Gastroesophageal sphincter (tissue), 4 donors: ENCODE measurements at regions not wholly inside any gene's neighbourhood (a gene's known extent, or its start where the extent isn't known, plus 50 kb on each side); places are given as distances from the start of the nearest gene placed in this dataset.

Experiments used
- ATAC-seq: fragments of 150-250 bp; one replicate; pipeline ENCODE4 v1.9.1; 2016; ENCODE audit warnings: mild to moderate bottlenecking, moderate library complexity
- H3K27ac ChIP-seq, 4 donors: fragments of 200-600 bp; sonication (generic) in 3 of 4; 1 replicate in 3 of 4; 2 replicates in 1 of 4; pipeline ENCODE4 v1.5.1; 2016 to 2019
- H3K27me3 ChIP-seq: fragments of 200-600 bp; sonication (generic); one replicate; pipeline ENCODE4 v1.5.1; 2019
- H3K36me3 ChIP-seq, 2 donors: fragments of 200-600 bp; sonication (generic); one replicate each; pipeline ENCODE4 v1.5.1; 2019; ENCODE audit warnings: control low read depth in 1 of 2
- H3K4me1 ChIP-seq, 3 donors: fragments of 200-600 bp; sonication (generic); 1 replicate in 2 of 3; 2 replicates in 1 of 3; pipeline ENCODE4 v1.5.1; 2016 to 2019; ENCODE audit warnings: control low read depth in 2 of 3
- H3K4me3 ChIP-seq, 2 donors: fragments of 200-600 bp; sonication (generic); one replicate each; pipeline ENCODE4 v1.5.1; 2019; ENCODE audit warnings: mild to moderate bottlenecking in 1 of 2, moderate library complexity in 1 of 2
- H3K9me3 ChIP-seq, 3 donors: fragments of 200-600 bp; sonication (generic); one replicate each; pipeline ENCODE4 v1.5.1; 2017 to 2019; ENCODE audit warnings: control low read depth in 2 of 3
- EP300 ChIP-seq: sonication (generic); formaldehyde crosslinking; IDR thresholded peaks from one replicate; pipeline ENCODE4 v1.6.1; 2017; ENCODE audit warnings: antibody characterized with exemption, mild to moderate bottlenecking
- POLR2A ChIP-seq, 2 donors: fragments of 450-650 bp; IDR thresholded peaks; one replicate each; pipeline ENCODE4 v1.6.1; 2017; ENCODE audit warnings: antibody characterized with exemption in 2 of 2, mild to moderate bottlenecking in 2 of 2, moderate library complexity in 1 of 2
- POLR2AphosphoS5 ChIP-seq: sonication (generic); formaldehyde crosslinking; IDR thresholded peaks from one replicate; pipeline ENCODE4 v1.6.1; 2017; ENCODE audit warnings: antibody characterized with exemption
- WGBS, 2 donors: methylation state at CpG; one replicate each; pipeline ENCODE4 v1.1.5; 2018; ENCODE audit warnings: low coverage in 1 of 2; 5-methylcytosine and 5-hydroxymethylcytosine counted together
- TF ChIP-seq, protein P1 (sequence below), 4 experiments: fragments of 200-600 bp in 2 of 4; fragments of 450-650 bp in 2 of 4; sonication (generic) in 1 of 4; IDR thresholded peaks; one replicate each; pipeline ENCODE4 v1.5.1; 2017 to 2019; ENCODE audit warnings: antibody characterized with exemption in 4 of 4, mild to moderate bottlenecking in 2 of 4, moderate library complexity in 2 of 4

DNA sequence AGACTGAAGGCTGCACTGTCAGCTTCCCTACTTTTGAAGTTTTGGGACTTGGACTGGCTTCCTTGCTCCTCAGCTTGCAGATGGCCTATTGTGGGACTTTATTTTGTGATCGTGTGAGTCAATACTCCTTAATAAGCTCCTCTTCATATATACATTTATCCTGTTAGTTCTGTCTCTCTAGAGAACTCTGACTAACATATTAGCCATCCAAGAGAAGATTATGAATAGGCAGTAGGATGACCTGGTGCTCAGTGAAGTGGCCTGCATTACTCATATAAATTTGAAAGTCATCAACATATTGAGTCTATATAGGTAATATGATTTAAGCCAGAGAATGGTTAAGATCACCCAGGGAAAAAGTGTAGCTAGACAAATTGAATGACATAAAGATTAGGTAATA, 136.3 kb upstream of the UFM1 start:
- Histone ChIP-seq H3K4me1 (no peaks in the 10 kb centered on the region), H3K9me3 (peaks cover 0 to 13% (median 0%) of the 10 kb centered on the region in 3 donors), H3K4me3 (no peak overlapping the region), H3K27me3 (no peaks in the 10 kb centered on the region), H3K36me3 (no peaks in the 10 kb centered on the region), H3K27ac (no peak overlapping the region)
- 100% methylated on average over 1 of the region's 1 CpG for WGBS, 2 donors
- no peak for ATAC-seq
- TF ChIP-seq POLR2A (IDR thresholded peaks at IDR 0.05) = no peak
- TF ChIP-seq, protein P1, sequence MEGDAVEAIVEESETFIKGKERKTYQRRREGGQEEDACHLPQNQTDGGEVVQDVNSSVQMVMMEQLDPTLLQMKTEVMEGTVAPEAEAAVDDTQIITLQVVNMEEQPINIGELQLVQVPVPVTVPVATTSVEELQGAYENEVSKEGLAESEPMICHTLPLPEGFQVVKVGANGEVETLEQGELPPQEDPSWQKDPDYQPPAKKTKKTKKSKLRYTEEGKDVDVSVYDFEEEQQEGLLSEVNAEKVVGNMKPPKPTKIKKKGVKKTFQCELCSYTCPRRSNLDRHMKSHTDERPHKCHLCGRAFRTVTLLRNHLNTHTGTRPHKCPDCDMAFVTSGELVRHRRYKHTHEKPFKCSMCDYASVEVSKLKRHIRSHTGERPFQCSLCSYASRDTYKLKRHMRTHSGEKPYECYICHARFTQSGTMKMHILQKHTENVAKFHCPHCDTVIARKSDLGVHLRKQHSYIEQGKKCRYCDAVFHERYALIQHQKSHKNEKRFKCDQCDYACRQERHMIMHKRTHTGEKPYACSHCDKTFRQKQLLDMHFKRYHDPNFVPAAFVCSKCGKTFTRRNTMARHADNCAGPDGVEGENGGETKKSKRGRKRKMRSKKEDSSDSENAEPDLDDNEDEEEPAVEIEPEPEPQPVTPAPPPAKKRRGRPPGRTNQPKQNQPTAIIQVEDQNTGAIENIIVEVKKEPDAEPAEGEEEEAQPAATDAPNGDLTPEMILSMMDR (IDR thresholded peaks at IDR 0.05) = no peak
- TF ChIP-seq POLR2AphosphoS5 = no peak
- TF ChIP-seq EP300 = no peak

DNA sequence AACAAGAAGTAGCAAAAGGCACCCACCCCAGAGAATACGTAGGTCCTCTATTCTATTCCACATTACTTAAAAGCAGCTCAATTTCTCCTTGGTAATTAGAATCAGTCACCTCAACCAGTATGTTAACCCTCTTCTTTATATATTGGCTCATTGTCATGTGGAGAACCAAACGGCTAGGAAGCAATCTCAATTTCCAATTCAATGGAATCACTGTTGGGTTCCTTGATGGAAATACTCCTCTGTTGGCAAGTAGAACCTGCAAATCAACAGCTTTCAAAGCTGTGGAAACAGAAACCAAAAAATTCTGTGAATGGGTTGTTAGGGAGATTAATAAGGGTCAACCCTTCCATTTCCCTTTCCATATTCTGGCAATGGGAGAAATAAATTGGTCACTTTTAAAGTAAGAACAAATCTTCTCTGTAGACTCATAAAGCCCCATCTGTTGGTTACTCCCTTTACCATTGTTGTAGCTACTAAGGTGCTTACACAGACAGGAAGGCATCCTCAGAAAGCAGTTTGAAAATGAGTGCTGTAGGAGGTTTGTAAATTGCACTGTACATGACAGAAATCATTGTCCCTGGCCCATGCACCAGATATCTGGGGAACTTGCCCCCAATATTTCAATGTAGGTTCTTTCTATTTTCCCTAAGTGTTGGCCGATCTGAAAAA, 138.6 kb upstream of the UFM1 start:
- WGBS, 2 donors = 49 to 75% methylated on average over 2 to 3 of the region's 3 CpGs
- ATAC-seq = no peak
- TF ChIP-seq EP300 (no peak), POLR2AphosphoS5 (no peak), POLR2A (IDR thresholded peaks at IDR 0.05) (no peak)
- TF ChIP-seq, protein P1 (IDR thresholded peaks at IDR 0.05) = no peak

DNA sequence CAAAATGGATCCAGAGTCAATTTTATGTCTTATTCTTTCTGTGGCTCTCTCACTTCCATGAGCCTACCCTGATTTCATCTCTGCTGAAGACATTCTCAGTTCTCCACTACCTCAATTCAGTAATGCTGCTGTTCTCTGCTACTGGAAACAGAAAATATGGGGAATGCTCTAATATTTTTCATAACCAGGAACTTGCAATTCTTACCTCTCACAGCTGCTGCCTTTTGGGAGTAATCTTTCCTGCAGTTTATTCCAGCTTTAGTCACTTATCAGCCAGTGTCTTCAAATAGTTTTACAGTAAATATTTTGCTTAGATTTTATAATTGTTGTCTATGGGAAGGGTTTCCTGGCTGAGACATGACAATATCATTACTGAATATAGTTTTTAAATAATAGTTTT, 145.1 kb upstream of the UFM1 start:
- Histone ChIP-seq H3K9me3 (no peaks in the 10 kb centered on the region), H3K4me1 (no peaks in the 10 kb centered on the region), H3K27ac (no peak overlapping the region), H3K27me3 (no peaks in the 10 kb centered on the region), H3K4me3 (no peak overlapping the region), H3K36me3 (no peaks in the 10 kb centered on the region)
- TF ChIP-seq POLR2AphosphoS5 = no peak
- no peak for ATAC-seq

More for the DNA sequence above, 138.6 kb upstream of the UFM1 start:
- Histone ChIP-seq H3K27me3 (no peaks in the 10 kb centered on the region), H3K36me3 (no peaks in the 10 kb centered on the region), H3K9me3 (peaks cover 0 to 13% (median 0%) of the 10 kb centered on the region in 3 donors), H3K27ac (no peak overlapping the region), H3K4me3 (no peak overlapping the region), H3K4me1 (no peaks in the 10 kb centered on the region)

DNA sequence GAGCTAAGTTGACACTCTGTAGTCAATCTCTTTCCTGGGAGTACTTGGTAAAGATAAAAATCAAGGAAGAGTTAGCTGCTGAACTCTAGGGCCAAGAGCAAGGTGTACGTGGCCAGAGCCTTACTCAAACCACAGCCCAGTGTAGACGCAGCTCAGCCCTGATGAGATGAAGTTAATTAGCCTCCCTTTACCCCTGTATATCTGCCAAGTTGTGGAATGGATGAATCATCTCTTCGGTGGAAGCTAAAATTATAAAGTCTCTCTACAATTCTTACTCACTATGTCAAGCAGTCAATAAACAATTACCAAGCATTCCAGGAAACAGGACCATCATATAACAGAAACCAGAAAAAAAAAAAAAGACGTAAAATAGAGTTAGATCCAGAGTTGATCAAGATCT, 146.9 kb upstream of the UFM1 start:
- TF ChIP-seq, protein P1 (IDR thresholded peaks at IDR 0.05) = no peak
- TF ChIP-seq EP300 (no peak), POLR2AphosphoS5 (no peak), POLR2A (IDR thresholded peaks at IDR 0.05) (no peak)
- Histone ChIP-seq H3K4me3 (no peak overlapping the region), H3K36me3 (no peaks in the 10 kb centered on the region), H3K27ac (no peak overlapping the region), H3K4me1 (no peaks in the 10 kb centered on the region), H3K9me3 (no peaks in the 10 kb centered on the region), H3K27me3 (no peaks in the 10 kb centered on the region)
- ATAC-seq = no peak
- WGBS, 2 donors = 41 to 53% methylated on average over 4 of the region's 4 CpGs

DNA sequence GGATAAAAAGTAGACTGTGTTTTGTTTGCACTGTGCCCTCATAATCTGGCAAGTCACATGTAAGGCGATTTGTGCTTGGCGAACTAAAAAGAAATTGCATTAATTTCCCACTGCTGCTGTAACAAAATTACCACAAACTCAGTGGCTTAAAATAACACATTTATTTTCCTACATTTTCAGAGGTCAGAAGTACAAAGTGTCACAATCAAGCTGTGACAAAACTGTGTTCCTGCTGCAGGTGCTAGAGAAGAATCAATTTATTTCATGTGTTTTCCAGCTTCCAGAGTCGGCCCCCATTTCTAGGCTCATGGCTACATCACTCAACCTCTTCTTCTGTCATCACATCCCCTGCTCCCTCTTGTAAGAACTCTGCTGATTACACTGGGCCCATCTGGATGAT, 158.6 kb upstream of the UFM1 start:
- no peak for TF ChIP-seq EP300
- TF ChIP-seq POLR2AphosphoS5 = no peak
- no peak for TF ChIP-seq POLR2A (IDR thresholded peaks at IDR 0.05)
- TF ChIP-seq, protein P1 (IDR thresholded peaks at IDR 0.05) = no peak
- ATAC-seq = no peak
- no peak overlapping the region for H3K4me3 ChIP-seq
- H3K27ac ChIP-seq = no peak overlapping the region
- no peaks in the 10 kb centered on the region for H3K4me1 ChIP-seq
- H3K36me3 ChIP-seq = no peaks in the 10 kb centered on the region
- no peaks in the 10 kb centered on the region for H3K27me3 ChIP-seq
- 79 to 83% methylated on average over 3 of the region's 3 CpGs for WGBS, 2 donors
- H3K9me3 ChIP-seq = no peaks in the 10 kb centered on the region
